NCI-H226 (cell line): ENCODE measurements at regions not wholly inside any gene's neighbourhood (a gene's known extent, or its start where the extent isn't known, plus 50 kb on each side); places are given as distances from the start of the nearest gene placed in this dataset.

Experiments used
- DNase-seq: peaks from one replicate; pipeline ENCODE4 v3.0.0-alpha.2; 2015

GRCh38 chr6:19478273-19478672 is 358.9 kb upstream of the ID4 start:
- DNase-seq: no peak

GRCh38 chr6:19478992-19479391 is 358.2 kb upstream of the ID4 start:
- peak; percentile 65 for DNase-seq

- DNase-seq: no peak
Observed at GRCh38 chr6:19479551-19479950, 357.6 kb upstream of the ID4 start.

- no peak for DNase-seq
Observed at GRCh38 chr6:19492636-19493405, 344.3 kb upstream of the ID4 start.

GRCh38 chr6:19501737-19502245 is 335.4 kb upstream of the ID4 start:
- no peak for DNase-seq

- DNase-seq: no peak
Observed at GRCh38 chr6:19502301-19502700, 334.9 kb upstream of the ID4 start.

GRCh38 chr6:19515939-19516338 is 321.2 kb upstream of the ID4 start:
- no peak for DNase-seq

- no peak for DNase-seq
Observed at GRCh38 chr6:19519941-19520340, 317.2 kb upstream of the ID4 start.

GRCh38 chr6:19524366-19525186 is 312.6 kb upstream of the ID4 start:
- DNase-seq: no peak

GRCh38 chr6:19525673-19526072 is 311.5 kb upstream of the ID4 start:
- DNase-seq: no peak

- DNase-seq: no peak
Observed at GRCh38 chr6:19530188-19530587, 307.0 kb upstream of the ID4 start.

GRCh38 chr6:19535351-19535750 is 301.8 kb upstream of the ID4 start:
- no peak for DNase-seq

GRCh38 chr6:19536838-19537237 is 300.3 kb upstream of the ID4 start:
- no peak for DNase-seq

- peak; percentile 18 for DNase-seq
Observed at GRCh38 chr6:19538096-19538495, 299.1 kb upstream of the ID4 start.

- no peak for DNase-seq
Observed at GRCh38 chr6:19547507-19547906, 289.7 kb upstream of the ID4 start.

GRCh38 chr6:19549109-19549508 is 288.1 kb upstream of the ID4 start:
- no peak for DNase-seq

GRCh38 chr6:19550380-19550779 is 286.8 kb upstream of the ID4 start:
- DNase-seq: no peak

GRCh38 chr6:19551611-19552010 is 285.6 kb upstream of the ID4 start:
- DNase-seq: peak; percentile 41

- DNase-seq: peak; percentile 6
Observed at GRCh38 chr6:19552076-19552475, 285.1 kb upstream of the ID4 start.

GRCh38 chr6:19552588-19552987 is 284.6 kb upstream of the ID4 start:
- no peak for DNase-seq

GRCh38 chr6:19554356-19555225 is 282.6 kb upstream of the ID4 start:
- DNase-seq: no peak

- DNase-seq: no peak
Observed at GRCh38 chr6:19557191-19557590, 280.0 kb upstream of the ID4 start.

GRCh38 chr6:19558201-19558600 is 279.0 kb upstream of the ID4 start:
- no peak for DNase-seq
